GM23338 (cell line): ENCODE measurements at regions not wholly inside any gene's neighbourhood (a gene's known extent, or its start where the extent isn't known, plus 50 kb on each side); places are given as distances from the start of the nearest gene placed in this dataset.

Source experiments
- ATAC-seq: fragments of 200-7000 bp; cut with Tn5 transposase; 3 replicates; pipeline ENCODE4 v1.9.1; 2020
- DNase-seq: peaks from one replicate; pipeline ENCODE4 v3.0.0-alpha.2; 2015; ENCODE audit warnings: low spot score
- H2AFZ ChIP-seq: fragments of 200-600 bp; sonication (generic); 2 replicates; pipeline ENCODE4 v1.8.0; 2016; ENCODE audit warnings: antibody characterized with exemption, mild to moderate bottlenecking, moderate library complexity
- H3F3A ChIP-seq: fragments of 200-600 bp; sonication (generic); replicated peaks from 2 replicates; pipeline ENCODE4 v1.8.0; 2017; ENCODE audit warnings: antibody characterized with exemption, mixed run types, low read depth
- H3K27ac ChIP-seq: fragments of 200-600 bp; sonication (generic); 2 replicates; pipeline ENCODE4 v1.6.1; 2016; ENCODE audit warnings: low read depth
- H3K27me3 ChIP-seq: fragments of 200-600 bp; sonication (generic); 2 replicates; pipeline ENCODE4 v1.8.0; 2016; ENCODE audit warnings: mild to moderate bottlenecking, mixed run types, moderate library complexity; ENCODE audit not compliant: insufficient read depth
- H3K36me3 ChIP-seq: fragments of 200-600 bp; sonication (generic); 2 replicates; pipeline ENCODE4 v1.8.0; 2016; ENCODE audit warnings: mild to moderate bottlenecking; ENCODE audit not compliant: insufficient read depth
- H3K4me1 ChIP-seq: fragments of 200-600 bp; sonication (generic); 2 replicates; pipeline ENCODE4 v1.8.0; 2016; ENCODE audit warnings: mild to moderate bottlenecking, moderate library complexity; ENCODE audit not compliant: insufficient read depth
- H3K4me2 ChIP-seq: fragments of 200-600 bp; sonication (generic); 2 replicates; pipeline ENCODE4 v1.7.1; 2017; ENCODE audit warnings: mixed run types
- H3K4me3 ChIP-seq: fragments of 200-600 bp; sonication (generic); 2 replicates; pipeline ENCODE4 v1.6.1; 2016; ENCODE audit warnings: mixed run types
- H3K79me2 ChIP-seq: fragments of 200-600 bp; sonication (generic); replicated peaks from 2 replicates; pipeline ENCODE4 v1.8.0; 2017; ENCODE audit warnings: mild to moderate bottlenecking; ENCODE audit not compliant: insufficient read depth
- H3K9me2 ChIP-seq: fragments of 200-600 bp; sonication (generic); 2 replicates; pipeline ENCODE4 v1.8.0; 2017; ENCODE audit not compliant: insufficient read depth
- H4K20me1 ChIP-seq: fragments of 200-600 bp; sonication (generic); replicated peaks from 2 replicates; pipeline ENCODE4 v1.8.0; 2017; ENCODE audit warnings: mild to moderate bottlenecking; ENCODE audit not compliant: insufficient read depth
- H3K27ac Mint-ChIP-seq: 2 replicates; pipeline ENCODE4 v1.8.0; 2020; ENCODE audit warnings: inconsistent platforms, mild to moderate bottlenecking, moderate library complexity, mixed read lengths
- H3K27me3 Mint-ChIP-seq: 3 replicates; pipeline ENCODE4 v1.8.0; 2022; ENCODE audit warnings: low read depth, mild to moderate bottlenecking, moderate library complexity, mixed read lengths, inconsistent platforms; ENCODE audit not compliant: insufficient read depth, poor library complexity
- H3K36me3 Mint-ChIP-seq: 3 replicates; pipeline ENCODE4 v1.8.0; 2021; ENCODE audit warnings: low read depth, mild to moderate bottlenecking, inconsistent platforms, moderate library complexity, mixed read lengths
- H3K4me1 Mint-ChIP-seq: 3 replicates; pipeline ENCODE4 v1.8.0; 2020; ENCODE audit warnings: mild to moderate bottlenecking, inconsistent platforms, mixed read lengths
- H3K4me3 Mint-ChIP-seq: 3 replicates; pipeline ENCODE4 v1.8.0; 2021; ENCODE audit warnings: moderate library complexity, mild to moderate bottlenecking, inconsistent platforms, mixed read lengths
- H3K9me3 Mint-ChIP-seq: 3 replicates; pipeline ENCODE4 v1.8.0; 2020; ENCODE audit warnings: moderate library complexity, mild to moderate bottlenecking, inconsistent platforms, mixed read lengths
- EZH2 ChIP-seq: fragments of 200-600 bp; sonication (generic); IDR thresholded peaks from one replicate; pipeline ENCODE4 v1.8.0; 2017; ENCODE audit warnings: antibody characterized with exemption, mild to moderate bottlenecking, low read depth; ENCODE audit not compliant: unreplicated experiment
- JUNB ChIP-seq: IDR thresholded peaks from one replicate; pipeline ENCODE4 v1.6.1; 2016; ENCODE audit warnings: antibody characterized with exemption; ENCODE audit not compliant: unreplicated experiment
- NANOG ChIP-seq: IDR thresholded peaks from 2 replicates; pipeline ENCODE4 v1.6.1; 2016; ENCODE audit warnings: antibody characterized with exemption, borderline replicate concordance
- POLR2AphosphoS5 ChIP-seq: IDR thresholded peaks from 2 replicates; pipeline ENCODE4 v1.6.1; 2016; ENCODE audit warnings: antibody characterized with exemption, low read depth
- STAT1 ChIP-seq: IDR thresholded peaks from one replicate; pipeline ENCODE4 v1.6.1; 2016; ENCODE audit warnings: antibody characterized with exemption; ENCODE audit not compliant: unreplicated experiment
- ZNF114 ChIP-seq: fragments of 250-450 bp; sonication (Bioruptor Pico); IDR thresholded peaks from 2 replicates; pipeline ENCODE4 v1.5.0; 2020; ENCODE audit warnings: mild to moderate bottlenecking, moderate library complexity
- TF ChIP-seq, protein P1 (sequence below): IDR thresholded peaks from one replicate; pipeline ENCODE4 v1.6.1; 2018; ENCODE audit warnings: antibody characterized with exemption; ENCODE audit not compliant: unreplicated experiment
- TF ChIP-seq, protein P2 (sequence below): IDR thresholded peaks from 2 replicates; pipeline ENCODE4 v1.6.1; 2016; ENCODE audit warnings: antibody characterized with exemption
- TF ChIP-seq, protein P3 (sequence below), 2 experiments: fragments of 200-600 bp in 1 of 2; sonication (generic) in 1 of 2; conservative IDR thresholded peaks; 2 replicates each; pipeline versions ENCODE4 v1.5.1 to v1.6.1; 2016 to 2017; ENCODE audit warnings: antibody characterized with exemption in 2 of 2, low read depth in 2 of 2, mild to moderate bottlenecking in 2 of 2, moderate library complexity in 1 of 2
- TF ChIP-seq, protein P4 (sequence below): fragments of 250-450 bp; sonication (Bioruptor Pico); IDR thresholded peaks from 2 replicates; pipeline ENCODE4 v1.5.0; 2020; ENCODE audit warnings: mild to moderate bottlenecking, moderate library complexity

DNA sequence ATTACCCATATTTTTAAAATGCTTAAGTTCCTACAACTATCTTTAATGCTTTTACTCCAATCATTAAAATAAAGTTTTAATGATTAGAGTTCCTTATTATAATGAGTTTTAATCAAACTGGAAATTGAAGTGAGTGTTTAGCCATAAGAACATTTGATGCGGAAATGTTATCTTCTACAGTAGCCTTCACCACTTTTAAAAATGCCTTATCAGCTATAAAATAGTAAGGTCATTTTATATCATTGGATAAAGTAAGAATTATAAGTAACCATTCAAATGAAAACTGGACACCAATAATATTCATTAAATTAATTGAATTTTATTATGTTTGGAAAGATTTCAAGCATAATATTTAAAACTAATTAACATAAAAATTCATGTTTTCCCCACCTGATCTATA is 825.0 kb upstream of the ROBO1 start (continued):
- TF ChIP-seq, protein P1, sequence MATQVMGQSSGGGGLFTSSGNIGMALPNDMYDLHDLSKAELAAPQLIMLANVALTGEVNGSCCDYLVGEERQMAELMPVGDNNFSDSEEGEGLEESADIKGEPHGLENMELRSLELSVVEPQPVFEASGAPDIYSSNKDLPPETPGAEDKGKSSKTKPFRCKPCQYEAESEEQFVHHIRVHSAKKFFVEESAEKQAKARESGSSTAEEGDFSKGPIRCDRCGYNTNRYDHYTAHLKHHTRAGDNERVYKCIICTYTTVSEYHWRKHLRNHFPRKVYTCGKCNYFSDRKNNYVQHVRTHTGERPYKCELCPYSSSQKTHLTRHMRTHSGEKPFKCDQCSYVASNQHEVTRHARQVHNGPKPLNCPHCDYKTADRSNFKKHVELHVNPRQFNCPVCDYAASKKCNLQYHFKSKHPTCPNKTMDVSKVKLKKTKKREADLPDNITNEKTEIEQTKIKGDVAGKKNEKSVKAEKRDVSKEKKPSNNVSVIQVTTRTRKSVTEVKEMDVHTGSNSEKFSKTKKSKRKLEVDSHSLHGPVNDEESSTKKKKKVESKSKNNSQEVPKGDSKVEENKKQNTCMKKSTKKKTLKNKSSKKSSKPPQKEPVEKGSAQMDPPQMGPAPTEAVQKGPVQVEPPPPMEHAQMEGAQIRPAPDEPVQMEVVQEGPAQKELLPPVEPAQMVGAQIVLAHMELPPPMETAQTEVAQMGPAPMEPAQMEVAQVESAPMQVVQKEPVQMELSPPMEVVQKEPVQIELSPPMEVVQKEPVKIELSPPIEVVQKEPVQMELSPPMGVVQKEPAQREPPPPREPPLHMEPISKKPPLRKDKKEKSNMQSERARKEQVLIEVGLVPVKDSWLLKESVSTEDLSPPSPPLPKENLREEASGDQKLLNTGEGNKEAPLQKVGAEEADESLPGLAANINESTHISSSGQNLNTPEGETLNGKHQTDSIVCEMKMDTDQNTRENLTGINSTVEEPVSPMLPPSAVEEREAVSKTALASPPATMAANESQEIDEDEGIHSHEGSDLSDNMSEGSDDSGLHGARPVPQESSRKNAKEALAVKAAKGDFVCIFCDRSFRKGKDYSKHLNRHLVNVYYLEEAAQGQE: no peak
- no peak for TF ChIP-seq ZNF114 (CRISPR knock-in tag)
- TF ChIP-seq EZH2: no peak
- no peak for TF ChIP-seq POLR2AphosphoS5
- TF ChIP-seq, protein P2, sequence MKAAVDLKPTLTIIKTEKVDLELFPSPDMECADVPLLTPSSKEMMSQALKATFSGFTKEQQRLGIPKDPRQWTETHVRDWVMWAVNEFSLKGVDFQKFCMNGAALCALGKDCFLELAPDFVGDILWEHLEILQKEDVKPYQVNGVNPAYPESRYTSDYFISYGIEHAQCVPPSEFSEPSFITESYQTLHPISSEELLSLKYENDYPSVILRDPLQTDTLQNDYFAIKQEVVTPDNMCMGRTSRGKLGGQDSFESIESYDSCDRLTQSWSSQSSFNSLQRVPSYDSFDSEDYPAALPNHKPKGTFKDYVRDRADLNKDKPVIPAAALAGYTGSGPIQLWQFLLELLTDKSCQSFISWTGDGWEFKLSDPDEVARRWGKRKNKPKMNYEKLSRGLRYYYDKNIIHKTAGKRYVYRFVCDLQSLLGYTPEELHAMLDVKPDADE: no peak

DNA sequence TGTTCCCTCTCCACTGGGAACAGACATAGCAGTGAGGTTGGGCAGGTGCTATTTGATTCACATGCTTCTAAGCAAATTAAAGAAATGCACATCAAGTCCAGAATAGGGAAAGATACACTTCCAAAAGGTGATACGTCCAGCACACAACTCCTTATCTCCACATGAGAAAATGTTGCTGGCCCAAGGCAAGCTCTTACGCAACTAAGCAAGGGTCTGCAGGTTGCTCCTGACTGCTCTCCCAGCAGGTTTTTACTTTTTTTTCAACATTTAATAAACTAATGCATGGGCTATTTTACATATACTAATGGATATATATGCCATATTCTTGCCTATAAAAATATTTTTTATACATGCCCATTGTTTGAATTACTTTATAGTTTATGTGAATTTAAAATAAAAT is 818.5 kb upstream of the ROBO1 start:
- Mint-ChIP-seq H3K9me3 (peaks cover 3% of the 10 kb centered on the region; the same call in 2 of the 3 replicates), H3K27me3 (no peaks in the 10 kb centered on the region), H3K36me3 (no peaks in the 10 kb centered on the region), H3K4me1 (peaks cover 5% of the 10 kb centered on the region; the same call in 2 of the 3 replicates), H3K4me3 (no peak overlapping the region), H3K27ac (no peak overlapping the region)
- Histone ChIP-seq H3K27ac (no peak overlapping the region), H3K9me2 (no peaks in the 10 kb centered on the region), H3K4me2 (no peak overlapping the region), H3K79me2 (no peaks in the 10 kb centered on the region), H3F3A (no peaks in the 10 kb centered on the region), H4K20me1 (no peaks in the 10 kb centered on the region), H3K27me3 (no peaks in the 10 kb centered on the region), H3K4me3 (no peak overlapping the region), H3K4me1 (0 out of 2 replicates have a peak, but pooled peaks cover 2% of the 10 kb centered on the region), H3K36me3 (no peaks in the 10 kb centered on the region), H2AFZ (no peak overlapping the region)
- no peak for DNase-seq
- ATAC-seq: no peak
- no peak for TF ChIP-seq NANOG
- no peak for TF ChIP-seq JUNB
- TF ChIP-seq, protein P3, sequence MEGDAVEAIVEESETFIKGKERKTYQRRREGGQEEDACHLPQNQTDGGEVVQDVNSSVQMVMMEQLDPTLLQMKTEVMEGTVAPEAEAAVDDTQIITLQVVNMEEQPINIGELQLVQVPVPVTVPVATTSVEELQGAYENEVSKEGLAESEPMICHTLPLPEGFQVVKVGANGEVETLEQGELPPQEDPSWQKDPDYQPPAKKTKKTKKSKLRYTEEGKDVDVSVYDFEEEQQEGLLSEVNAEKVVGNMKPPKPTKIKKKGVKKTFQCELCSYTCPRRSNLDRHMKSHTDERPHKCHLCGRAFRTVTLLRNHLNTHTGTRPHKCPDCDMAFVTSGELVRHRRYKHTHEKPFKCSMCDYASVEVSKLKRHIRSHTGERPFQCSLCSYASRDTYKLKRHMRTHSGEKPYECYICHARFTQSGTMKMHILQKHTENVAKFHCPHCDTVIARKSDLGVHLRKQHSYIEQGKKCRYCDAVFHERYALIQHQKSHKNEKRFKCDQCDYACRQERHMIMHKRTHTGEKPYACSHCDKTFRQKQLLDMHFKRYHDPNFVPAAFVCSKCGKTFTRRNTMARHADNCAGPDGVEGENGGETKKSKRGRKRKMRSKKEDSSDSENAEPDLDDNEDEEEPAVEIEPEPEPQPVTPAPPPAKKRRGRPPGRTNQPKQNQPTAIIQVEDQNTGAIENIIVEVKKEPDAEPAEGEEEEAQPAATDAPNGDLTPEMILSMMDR (conservative IDR thresholded peaks at IDR 0.05; ENCODE audit: low read depth in 2 of 2): no peak
- TF ChIP-seq STAT1: no peak
- TF ChIP-seq POLR2AphosphoS5: no peak
- TF ChIP-seq EZH2: no peak
- TF ChIP-seq, protein P4, sequence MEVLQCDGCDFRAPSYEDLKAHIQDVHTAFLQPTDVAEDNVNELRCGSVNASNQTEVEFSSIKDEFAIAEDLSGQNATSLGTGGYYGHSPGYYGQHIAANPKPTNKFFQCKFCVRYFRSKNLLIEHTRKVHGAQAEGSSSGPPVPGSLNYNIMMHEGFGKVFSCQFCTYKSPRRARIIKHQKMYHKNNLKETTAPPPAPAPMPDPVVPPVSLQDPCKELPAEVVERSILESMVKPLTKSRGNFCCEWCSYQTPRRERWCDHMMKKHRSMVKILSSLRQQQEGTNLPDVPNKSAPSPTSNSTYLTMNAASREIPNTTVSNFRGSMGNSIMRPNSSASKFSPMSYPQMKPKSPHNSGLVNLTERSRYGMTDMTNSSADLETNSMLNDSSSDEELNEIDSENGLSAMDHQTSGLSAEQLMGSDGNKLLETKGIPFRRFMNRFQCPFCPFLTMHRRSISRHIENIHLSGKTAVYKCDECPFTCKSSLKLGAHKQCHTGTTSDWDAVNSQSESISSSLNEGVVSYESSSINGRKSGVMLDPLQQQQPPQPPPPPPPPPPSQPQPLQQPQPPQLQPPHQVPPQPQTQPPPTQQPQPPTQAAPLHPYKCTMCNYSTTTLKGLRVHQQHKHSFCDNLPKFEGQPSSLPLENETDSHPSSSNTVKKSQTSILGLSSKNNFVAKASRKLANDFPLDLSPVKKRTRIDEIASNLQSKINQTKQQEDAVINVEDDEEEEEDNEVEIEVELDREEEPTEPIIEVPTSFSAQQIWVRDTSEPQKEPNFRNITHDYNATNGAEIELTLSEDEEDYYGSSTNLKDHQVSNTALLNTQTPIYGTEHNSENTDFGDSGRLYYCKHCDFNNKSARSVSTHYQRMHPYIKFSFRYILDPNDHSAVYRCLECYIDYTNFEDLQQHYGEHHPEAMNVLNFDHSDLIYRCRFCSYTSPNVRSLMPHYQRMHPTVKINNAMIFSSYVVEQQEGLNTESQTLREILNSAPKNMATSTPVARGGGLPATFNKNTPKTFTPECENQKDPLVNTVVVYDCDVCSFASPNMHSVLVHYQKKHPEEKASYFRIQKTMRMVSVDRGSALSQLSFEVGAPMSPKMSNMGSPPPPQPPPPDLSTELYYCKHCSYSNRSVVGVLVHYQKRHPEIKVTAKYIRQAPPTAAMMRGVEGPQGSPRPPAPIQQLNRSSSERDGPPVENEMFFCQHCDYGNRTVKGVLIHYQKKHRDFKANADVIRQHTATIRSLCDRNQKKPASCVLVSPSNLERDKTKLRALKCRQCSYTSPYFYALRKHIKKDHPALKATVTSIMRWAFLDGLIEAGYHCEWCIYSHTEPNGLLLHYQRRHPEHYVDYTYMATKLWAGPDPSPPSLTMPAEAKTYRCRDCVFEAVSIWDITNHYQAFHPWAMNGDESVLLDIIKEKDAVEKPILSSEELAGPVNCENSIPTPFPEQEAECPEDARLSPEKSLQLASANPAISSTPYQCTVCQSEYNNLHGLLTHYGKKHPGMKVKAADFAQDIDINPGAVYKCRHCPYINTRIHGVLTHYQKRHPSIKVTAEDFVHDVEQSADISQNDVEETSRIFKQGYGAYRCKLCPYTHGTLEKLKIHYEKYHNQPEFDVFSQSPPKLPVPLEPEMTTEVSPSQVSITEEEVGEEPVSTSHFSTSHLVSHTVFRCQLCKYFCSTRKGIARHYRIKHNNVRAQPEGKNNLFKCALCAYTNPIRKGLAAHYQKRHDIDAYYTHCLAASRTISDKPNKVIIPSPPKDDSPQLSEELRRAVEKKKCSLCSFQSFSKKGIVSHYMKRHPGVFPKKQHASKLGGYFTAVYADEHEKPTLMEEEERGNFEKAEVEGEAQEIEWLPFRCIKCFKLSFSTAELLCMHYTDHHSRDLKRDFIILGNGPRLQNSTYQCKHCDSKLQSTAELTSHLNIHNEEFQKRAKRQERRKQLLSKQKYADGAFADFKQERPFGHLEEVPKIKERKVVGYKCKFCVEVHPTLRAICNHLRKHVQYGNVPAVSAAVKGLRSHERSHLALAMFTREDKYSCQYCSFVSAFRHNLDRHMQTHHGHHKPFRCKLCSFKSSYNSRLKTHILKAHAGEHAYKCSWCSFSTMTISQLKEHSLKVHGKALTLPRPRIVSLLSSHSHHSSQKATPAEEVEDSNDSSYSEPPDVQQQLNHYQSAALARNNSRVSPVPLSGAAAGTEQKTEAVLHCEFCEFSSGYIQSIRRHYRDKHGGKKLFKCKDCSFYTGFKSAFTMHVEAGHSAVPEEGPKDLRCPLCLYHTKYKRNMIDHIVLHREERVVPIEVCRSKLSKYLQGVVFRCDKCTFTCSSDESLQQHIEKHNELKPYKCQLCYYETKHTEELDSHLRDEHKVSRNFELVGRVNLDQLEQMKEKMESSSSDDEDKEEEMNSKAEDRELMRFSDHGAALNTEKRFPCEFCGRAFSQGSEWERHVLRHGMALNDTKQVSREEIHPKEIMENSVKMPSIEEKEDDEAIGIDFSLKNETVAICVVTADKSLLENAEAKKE (CRISPR knock-in tag): no peak
